K562 (cell line): ENCODE measurements at regions not wholly inside any gene's neighbourhood (a gene's known extent, or its start where the extent isn't known, plus 50 kb on each side); places are given as distances from the start of the nearest gene placed in this dataset.

Experiments used
- ATAC-seq: fragments of 200-7000 bp; cut with Tn5 transposase; 3 replicates; pipeline ENCODE4 v1.9.1; 2020; ENCODE audit warnings: moderate library complexity
- BruUV-seq: library from RNA; stranded (reverse); fragments of 400-500 nt; replicated peaks from 2 replicates; lab custom pipeline; 2021; lab: Mats Ljungman, UMichigan
- CTCF ChIA-PET: fragments of 300-600 bp; formaldehyde crosslinking; extraction: SDS; loops from one replicate; lab custom pipeline; 2021; ENCODE audit warnings: low intra/inter-chr PET ratio; lab: Yijun Ruan, JAX
- POLR2A ChIA-PET: fragments of 300-600, 350-650 bp; sonication (Branson Sonifier 250); formaldehyde crosslinking; extraction: SDS; loops from one replicate; lab custom pipeline; 2021; ENCODE audit warnings: antibody characterized with exemption, inconsistent platforms; lab: Yijun Ruan, JAX
- DNase-seq, 4 experiments: peaks; one replicate each; pipeline versions ENCODE4 v3.0.0 to v3.0.0-alpha.2; 2011 to 2018; ENCODE audit warnings: low spot score in 3 of 4, mixed read lengths in 3 of 4; ENCODE audit errors: extremely low read depth in 1 of 4
- FAIRE-seq: peaks from 2 replicates; lab custom pipeline; 2011; peaks lifted over from hg19 to GRCh38; lab: Jason Lieb, UNC
- H2AFZ ChIP-seq: 2 replicates; pipeline ENCODE4 v1.6.0; 2011; ENCODE audit warnings: low read depth, low read length, control low read depth, inconsistent platforms
- H3K27ac ChIP-seq: fragments of 200-600 bp; 3 replicates; pipeline ENCODE4 v1.8.0; 2011; ENCODE audit warnings: low read depth, mild to moderate bottlenecking, control low read depth, inconsistent platforms, low read length, moderate library complexity, mixed read lengths; ENCODE audit errors: extremely low read depth
- H3K27me3 ChIP-seq, 2 experiments: fragments of 300-600 bp in 1 of 2; 2 replicates in 1 of 2; 3 replicates in 1 of 2; pipeline versions ENCODE4 v1.6.0 to v1.8.0; 2011; ENCODE audit warnings: inconsistent platforms in 2 of 2, low read length in 2 of 2, mild to moderate bottlenecking in 1 of 2, mixed read lengths in 1 of 2, moderate library complexity in 1 of 2; ENCODE audit not compliant: control insufficient read depth in 2 of 2, insufficient read depth in 2 of 2
- H3K36me3 ChIP-seq: fragments of 300-600 bp; 3 replicates; pipeline ENCODE4 v1.8.0; 2011; ENCODE audit warnings: mild to moderate bottlenecking, low read length, inconsistent platforms; ENCODE audit not compliant: control insufficient read depth, insufficient read depth
- H3K4me1 ChIP-seq, 2 experiments: fragments of 200-600 bp in 1 of 2; replicated peaks in 1 of 2; 2 replicates in 1 of 2; 3 replicates in 1 of 2; pipeline versions ENCODE4 v1.5.1 to v1.8.0; 2011; ENCODE audit warnings: inconsistent platforms in 2 of 2, low read length in 2 of 2, mild to moderate bottlenecking in 1 of 2, mixed read lengths in 1 of 2, moderate library complexity in 1 of 2; ENCODE audit not compliant: control insufficient read depth in 2 of 2, insufficient read depth in 2 of 2
- H3K4me2 ChIP-seq: 2 replicates; pipeline ENCODE4 v1.6.1; 2011; ENCODE audit warnings: low read length, control low read depth, inconsistent platforms, mixed read lengths; ENCODE audit not compliant: insufficient read depth
- H3K4me3 ChIP-seq: fragments of 200-600 bp; sonication (generic), shearing (Covaris generic); 2 replicates; pipeline ENCODE4 v1.5.1; 2016; ENCODE audit warnings: control low read depth, inconsistent platforms
- H3K79me2 ChIP-seq: fragments of 200-600 bp; 3 replicates; pipeline ENCODE4 v1.8.0; 2011; ENCODE audit warnings: low read length, inconsistent platforms; ENCODE audit not compliant: control insufficient read depth, insufficient read depth
- H3K9ac ChIP-seq, 2 experiments: 2 replicates each; pipeline versions ENCODE4 v1.6.0 to v1.6.1; 2011; ENCODE audit warnings: low read depth in 2 of 2, low read length in 2 of 2, control low read depth in 1 of 2, inconsistent platforms in 1 of 2, mild to moderate bottlenecking in 1 of 2, mixed read lengths in 1 of 2; ENCODE audit not compliant: insufficient read depth in 1 of 2
- H3K9me1 ChIP-seq: one replicate; pipeline ENCODE4 v1.6.0; 2011; ENCODE audit warnings: inconsistent platforms, mild to moderate bottlenecking, low read length, moderate library complexity; ENCODE audit not compliant: control insufficient read depth, insufficient read depth
- H3K9me3 ChIP-seq: replicated peaks from 2 replicates; pipeline ENCODE4 v1.5.1; 2011; ENCODE audit warnings: low read depth, low read length, inconsistent platforms; ENCODE audit not compliant: control insufficient read depth, insufficient read depth
- H4K20me1 ChIP-seq: replicated peaks from 2 replicates; pipeline ENCODE4 v1.6.1; 2011; ENCODE audit warnings: low read length, inconsistent platforms, mixed read lengths; ENCODE audit not compliant: control insufficient read depth, insufficient read depth
- ARID1B ChIP-seq: fragments of 450-650 bp; IDR thresholded peaks from 2 replicates; pipeline ENCODE4 v1.6.1; 2016; ENCODE audit warnings: antibody characterized with exemption, mild to moderate bottlenecking, inconsistent platforms
- CTBP1 ChIP-seq: fragments of 450-650 bp; IDR thresholded peaks from 2 replicates; pipeline ENCODE4 v1.6.1; 2016; ENCODE audit warnings: borderline replicate concordance
- GATAD2B ChIP-seq: fragments of 450-650 bp; IDR thresholded peaks from 2 replicates; pipeline ENCODE4 v1.6.1; 2017; ENCODE audit warnings: mild to moderate bottlenecking, borderline replicate concordance
- JUND ChIP-seq, 2 experiments: IDR thresholded peaks; 2 replicates in 1 of 2; 3 replicates in 1 of 2; pipeline ENCODE4 v1.6.1; 2011; ENCODE audit warnings: borderline replicate concordance in 2 of 2, low read depth in 2 of 2, low read length in 2 of 2, improper control_type of control experiment in 1 of 2, missing biosample characterization in 1 of 2, missing genetic modification characterization in 1 of 2, missing genetic modification reagents in 1 of 2
- MEF2A ChIP-seq: IDR thresholded peaks from 2 replicates; pipeline ENCODE4 v1.6.1; 2011; ENCODE audit warnings: low read depth, mild to moderate bottlenecking, low read length, moderate library complexity; ENCODE audit not compliant: control insufficient read depth
- MEIS2 ChIP-seq: fragments of 450-650 bp; IDR thresholded peaks from 2 replicates; pipeline ENCODE4 v1.6.1; 2014; ENCODE audit warnings: mild to moderate bottlenecking; ENCODE audit not compliant: partially characterized antibody
- RCOR1 ChIP-seq, 2 experiments: IDR thresholded peaks; 2 replicates each; pipeline ENCODE4 v1.6.1; 2012; ENCODE audit warnings: low read depth in 2 of 2, low read length in 2 of 2, borderline replicate concordance in 1 of 2, improper control_type of control experiment in 1 of 2
- SMARCC2 ChIP-seq: fragments of 450-650 bp; IDR thresholded peaks from 2 replicates; pipeline ENCODE4 v1.6.1; 2017; ENCODE audit warnings: antibody characterized with exemption, moderate library complexity, mild to moderate bottlenecking, low read depth
- SMARCE1 ChIP-seq: fragments of 450-650 bp; IDR thresholded peaks from 2 replicates; pipeline ENCODE4 v1.7.1; 2016; ENCODE audit warnings: mild to moderate bottlenecking
- SOX6 ChIP-seq: fragments of 450-650 bp; IDR thresholded peaks from 2 replicates; pipeline ENCODE4 v1.6.1; 2014; ENCODE audit warnings: mild to moderate bottlenecking
- SPI1 ChIP-seq: IDR thresholded peaks from 2 replicates; pipeline ENCODE4 v1.6.1; 2011; ENCODE audit warnings: low read depth, low read length, control low read depth, borderline replicate concordance
- STAT5A ChIP-seq: IDR thresholded peaks from 2 replicates; pipeline ENCODE4 v1.6.1; 2012; ENCODE audit warnings: low read length, inconsistent platforms, borderline replicate concordance
- TAF7 ChIP-seq: fragments of 450-650 bp; IDR thresholded peaks from 2 replicates; pipeline ENCODE4 v1.6.1; 2016; ENCODE audit warnings: missing genetic modification characterization, missing compliant biosample characterization
- TAL1 ChIP-seq: fragments of 450-650 bp; IDR thresholded peaks from 2 replicates; pipeline ENCODE4 v1.6.1; 2016; ENCODE audit warnings: mild to moderate bottlenecking
- TCF3 ChIP-seq: sonication (generic); formaldehyde crosslinking; IDR thresholded peaks from 2 replicates; pipeline ENCODE4 v1.4.0; 2020; ENCODE audit warnings: mild to moderate bottlenecking, missing genetic modification reagents
- TEAD4 ChIP-seq, 2 experiments: sonication (generic) in 1 of 2; formaldehyde crosslinking in 1 of 2; IDR thresholded peaks; 2 replicates each; pipeline versions ENCODE4 v1.6.1 to v1.8.0; 2012 to 2022; ENCODE audit warnings: borderline replicate concordance in 1 of 2, inconsistent platforms in 1 of 2, low read length in 1 of 2, mild to moderate bottlenecking in 1 of 2, missing genetic modification reagents in 1 of 2
- THAP7 ChIP-seq: fragments of 250-450 bp; sonication (Bioruptor Pico); IDR thresholded peaks from 2 replicates; pipeline ENCODE4 v1.5.0; 2021
- VEZF1 ChIP-seq: fragments of 200-800 bp; sonication (Bioruptor generic); IDR thresholded peaks from 2 replicates; pipeline ENCODE4 v1.6.1; 2017; ENCODE audit warnings: missing genetic modification characterization, missing compliant biosample characterization
- ZNF311 ChIP-seq: fragments of 250-450 bp; sonication (Bioruptor Pico); IDR thresholded peaks from 2 replicates; pipeline ENCODE4 v1.4.0; 2020; ENCODE audit warnings: mild to moderate bottlenecking, moderate library complexity
- ZNF561 ChIP-seq: fragments of 450-650 bp; formaldehyde crosslinking; conservative IDR thresholded peaks from 2 replicates; pipeline ENCODE4 v1.4.0; 2020; ENCODE audit warnings: mild to moderate bottlenecking, moderate library complexity
- WGBS: fragments of 100-300 bp; shearing (Covaris generic); methylation state at CpG from one replicate; pipeline ENCODE4 v1.1.6; 2016; ENCODE audit warnings: low coverage, mixed read lengths; ENCODE audit not compliant: insufficient coverage; ENCODE audit errors: missing lambda C conversion rate; 5-methylcytosine and 5-hydroxymethylcytosine counted together
- in situ Hi-C: fragments of 300-500 bp; cut with MboI; formaldehyde crosslinking; loops from 4 replicates; pipeline ENCODE4 v1.15.0; 2018; ENCODE audit warnings: inconsistent platforms, mixed read lengths
- intact Hi-C: fragments of 100-400 bp; cut with micrococcal nuclease; formaldehyde crosslinking; loops from 2 replicates; pipeline ENCODE4 v1.14.2; 2022

GRCh38 chr9:105861972-105862371, 167.6 kb downstream of the TMEM38B start:
- Histone ChIP-seq H3K9ac (no peak overlapping the region), H3K27me3 (no peaks in the 10 kb centered on the region), H3K79me2 (no peaks in the 10 kb centered on the region), H3K9me3 (no peaks in the 10 kb centered on the region), H3K27ac (no peak overlapping the region), H3K4me2 (no peak overlapping the region), H3K36me3 (no peaks in the 10 kb centered on the region), H3K4me3 (no peak overlapping the region), H3K9me1 (no peaks in the 10 kb centered on the region), H3K4me1 (peaks cover 3 to 16% of the 10 kb centered on the region in 2 experiments), H4K20me1 (no peaks in the 10 kb centered on the region), H2AFZ (no peak overlapping the region)
- DNase-seq (no peak), ATAC-seq (no peak), FAIRE-seq (peak; percentile 49)
- WGBS, result 0% methylated on average over 2 of the region's 2 CpGs
- POLR2A ChIA-PET, result no interaction called here
- CTCF ChIA-PET, result no interaction called here
- intact Hi-C loops (no loop called here), in situ Hi-C loops (no loop called here)
- no TSS peak for BruUV-seq
- TF ChIP-seq TAF7 (tag), result no peak
- peak; percentile 49; the same call in 1 of the 2 replicates for TF ChIP-seq TEAD4 (IDR thresholded peaks at IDR 0.05; ENCODE audit: low read length)
- no peak for TF ChIP-seq TEAD4 (CRISPR knock-in tag; IDR thresholded peaks at IDR 0.05; ENCODE audit: borderline replicate concordance)
- 0 out of 2 replicates have a peak, but pooled peaks have one; percentile 52 for TF ChIP-seq SMARCC2
- TF ChIP-seq SMARCE1, result peak; percentile 82; the same call in 1 of the 2 replicates
- no peak for TF ChIP-seq ZNF561 (CRISPR knock-in tag)
- TF ChIP-seq MEF2A, result no peak
- no peak for TF ChIP-seq ZNF311 (CRISPR knock-in tag)
- TF ChIP-seq SPI1, result peak; percentile 92
- peak; percentile 46; the same call in 1 of the 2 replicates for TF ChIP-seq TAL1
- TF ChIP-seq STAT5A, result 0 out of 2 replicates have a peak, but pooled peaks have one; percentile 15
- TF ChIP-seq GATAD2B, result 0 out of 2 replicates have a peak, but pooled peaks have one; percentile 38
- TF ChIP-seq SOX6, result peak; percentile 68; the same call in 1 of the 2 replicates
- peak in 1 of 2 experiments; percentile 25; a peak in 1 of 4 replicates for TF ChIP-seq RCOR1 (IDR thresholded peaks at IDR 0.05; ENCODE audit: borderline replicate concordance in 1 of 2, low read depth in 2 of 2, low read length in 2 of 2)
- no peak for TF ChIP-seq THAP7 (CRISPR knock-in tag)
- TF ChIP-seq JUND (IDR thresholded peaks at IDR 0.05; ENCODE audit: borderline replicate concordance, low read depth, low read length), result 0 out of 2 replicates have a peak, but pooled peaks have one; percentile 4
- no peak for TF ChIP-seq JUND (tag; IDR thresholded peaks at IDR 0.05; ENCODE audit: borderline replicate concordance, low read depth, low read length)
- TF ChIP-seq TCF3 (CRISPR knock-in tag), result peak; percentile 51
- TF ChIP-seq CTBP1, result 0 out of 2 replicates have a peak, but pooled peaks have one; percentile 13
- TF ChIP-seq MEIS2, result peak; percentile 44
- TF ChIP-seq ARID1B, result peak; percentile 80
- no peak for TF ChIP-seq VEZF1 (CRISPR knock-in tag)
